Natural killer cell (primary cell): ENCODE measurements at regions not wholly inside any gene's neighbourhood (a gene's known extent, or its start where the extent isn't known, plus 50 kb on each side); places are given as distances from the start of the nearest gene placed in this dataset.

Source experiments
- ATAC-seq, 3 donors: fragments of 150-1000 bp in 2 of 3; fragments of 200-7000 bp in 1 of 3; cut with Tn5 transposase; 1 replicate in 1 of 3; 2 replicates in 2 of 3; pipeline ENCODE4 v1.10.0; 2021; ENCODE audit warnings: mild to moderate bottlenecking in 2 of 3, moderate library complexity in 2 of 3
- DNase-seq, 2 donors: peaks; one replicate each; pipeline versions ENCODE4 v3.0.0 to v3.0.0-alpha.2; 2013 to 2021; ENCODE audit warnings: mixed read lengths in 1 of 2
- H3K27ac ChIP-seq: one replicate; pipeline ENCODE4 v1.5.1; 2013; ENCODE audit warnings: mild to moderate bottlenecking, low read length
- H3K27me3 ChIP-seq: one replicate; pipeline ENCODE4 v1.6.1; 2013; ENCODE audit warnings: low read length; ENCODE audit not compliant: control insufficient read depth, insufficient read depth
- H3K36me3 ChIP-seq: one replicate; pipeline ENCODE4 v1.6.1; 2013; ENCODE audit warnings: low read length; ENCODE audit not compliant: control insufficient read depth, insufficient read depth
- H3K4me1 ChIP-seq: one replicate; pipeline ENCODE4 v1.6.1; 2013; ENCODE audit warnings: low read length; ENCODE audit not compliant: control insufficient read depth, insufficient read depth
- H3K4me3 ChIP-seq: one replicate; pipeline ENCODE4 v1.5.1; 2013; ENCODE audit warnings: low read length
- H3K9me3 ChIP-seq: one replicate; pipeline ENCODE4 v1.6.1; 2013; ENCODE audit warnings: low read length; ENCODE audit not compliant: control insufficient read depth, insufficient read depth
- H3K27ac Mint-ChIP-seq, 2 donors: one replicate each; pipeline ENCODE4 v1.8.0; 2022; ENCODE audit warnings: mild to moderate bottlenecking in 2 of 2, mixed read lengths in 2 of 2, moderate library complexity in 1 of 2
- H3K27me3 Mint-ChIP-seq, 2 donors: one replicate each; pipeline ENCODE4 v1.8.0; 2022; ENCODE audit warnings: low read depth in 2 of 2, mixed read lengths in 2 of 2
- H3K36me3 Mint-ChIP-seq: one replicate; pipeline ENCODE4 v1.8.0; 2022; ENCODE audit warnings: mixed read lengths
- H3K4me1 Mint-ChIP-seq, 2 donors: one replicate each; pipeline ENCODE4 v1.8.0; 2022; ENCODE audit warnings: mixed read lengths in 2 of 2
- H3K4me3 Mint-ChIP-seq: one replicate; pipeline ENCODE4 v1.8.0; 2022; ENCODE audit warnings: mild to moderate bottlenecking, moderate library complexity, mixed read lengths
- H3K9me3 Mint-ChIP-seq, 2 donors: one replicate each; pipeline ENCODE4 v1.8.0; 2022; ENCODE audit warnings: mixed read lengths in 2 of 2
- CTCF ChIP-seq: fragments of 200-600 bp; IDR thresholded peaks from one replicate; pipeline ENCODE4 v1.8.0; 2022; ENCODE audit warnings: antibody characterized with exemption
- WGBS: methylation state at CpG from one replicate; pipeline ENCODE4 v1.1.7; 2013; ENCODE audit warnings: missing lambda C conversion rate; ENCODE audit not compliant: insufficient coverage; 5-methylcytosine and 5-hydroxymethylcytosine counted together
- intact Hi-C: fragments of 100-400 bp; cut with micrococcal nuclease; formaldehyde crosslinking; loops from one replicate; pipeline ENCODE4 v1.14.2; 2022

DNA sequence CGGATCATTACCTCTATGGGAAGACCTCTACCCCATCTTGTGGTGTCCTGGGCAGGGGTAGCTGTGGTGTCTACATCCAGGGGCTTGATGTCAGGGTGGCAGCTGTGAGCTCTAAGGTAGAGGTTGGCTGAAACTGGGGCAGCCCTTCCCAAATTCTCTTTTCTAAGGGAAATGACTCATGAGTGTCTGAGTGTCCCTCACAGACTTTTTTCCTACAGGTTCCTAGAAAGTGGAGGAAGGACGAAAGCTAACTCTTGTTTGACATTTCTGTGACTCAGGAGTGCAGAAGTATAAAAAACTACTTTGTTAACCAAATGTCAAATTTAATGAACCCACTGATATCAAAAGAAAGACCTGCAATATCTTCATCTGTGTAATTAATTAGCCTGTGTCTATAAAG is 481.5 kb downstream of the PDCD6IP start:
- H3K27ac Mint-ChIP-seq, result no peak overlapping the region
- no peaks in the 10 kb centered on the region for H3K36me3 Mint-ChIP-seq
- Histone ChIP-seq H3K27me3 (no peaks in the 10 kb centered on the region), H3K4me3 (no peak overlapping the region), H3K9me3 (no peaks in the 10 kb centered on the region), H3K36me3 (no peaks in the 10 kb centered on the region), H3K4me1 (no peaks in the 10 kb centered on the region), H3K27ac (no peak overlapping the region)
- ATAC-seq (no peak), DNase-seq (no peak)
- TF ChIP-seq CTCF, result no peak
- H3K27me3 Mint-ChIP-seq, result peaks cover 8 to 9% of the 10 kb centered on the region in 2 donors
- no peaks in the 10 kb centered on the region for H3K4me1 Mint-ChIP-seq
- no peaks in the 10 kb centered on the region for H3K9me3 Mint-ChIP-seq
- no peak overlapping the region for H3K4me3 Mint-ChIP-seq
- no CpG with 5 or more reads among the region's 2 CpGs for WGBS
- intact Hi-C loops, result no loop called here

DNA sequence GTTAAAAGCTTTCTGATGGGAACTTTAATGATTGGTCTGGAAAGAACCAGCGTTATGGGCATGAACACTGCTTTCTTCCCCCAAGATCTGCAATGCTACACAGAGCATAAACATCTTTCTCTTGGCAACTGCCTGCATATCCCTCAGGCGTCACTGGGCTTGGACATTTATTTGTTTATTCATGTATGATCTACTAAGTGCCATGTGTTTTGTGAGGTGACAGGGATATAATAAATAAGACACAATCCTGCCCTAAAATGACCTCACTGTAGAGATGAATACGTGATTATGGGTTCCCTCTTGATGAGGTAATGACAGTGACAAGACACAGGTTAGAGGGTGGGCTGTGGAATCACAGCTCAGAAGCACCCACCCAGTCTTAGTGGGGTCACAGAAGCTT is 485.3 kb downstream of the PDCD6IP start:
- H3K9me3 Mint-ChIP-seq, result peaks cover 0 to 2% of the 10 kb centered on the region in 2 donors
- no peak overlapping the region for H3K4me3 ChIP-seq
- no peaks in the 10 kb centered on the region for H3K9me3 ChIP-seq
- H3K4me3 Mint-ChIP-seq, result no peak overlapping the region
- ATAC-seq (no peak), DNase-seq (no peak)
- H3K27ac Mint-ChIP-seq, result no peak overlapping the region
- H3K27ac ChIP-seq, result no peak overlapping the region
- TF ChIP-seq CTCF, result no peak
- no peaks in the 10 kb centered on the region for H3K4me1 ChIP-seq
- WGBS, result 72% methylated on average over 3 of the region's 3 CpGs
- no peaks in the 10 kb centered on the region for H3K4me1 Mint-ChIP-seq
- H3K27me3 ChIP-seq, result no peaks in the 10 kb centered on the region
- no peaks in the 10 kb centered on the region for H3K36me3 ChIP-seq
- peaks cover 0 to 2% of the 10 kb centered on the region in 2 donors for H3K27me3 Mint-ChIP-seq
- no peaks in the 10 kb centered on the region for H3K36me3 Mint-ChIP-seq
- intact Hi-C loops, result no loop called here

GRCh38 chr3:34284959-34285826 is 486.8 kb downstream of the PDCD6IP start:
- no peak for ATAC-seq
- intact Hi-C loops, result no loop called here

More at GRCh38 chr3:34284959-34285826, 486.8 kb downstream of the PDCD6IP start:
- Mint-ChIP-seq H3K27me3 (peaks cover 0 to 2% of the 10 kb centered on the region in 2 donors), H3K4me3 (no peak overlapping the region), H3K36me3 (no peaks in the 10 kb centered on the region), H3K27ac (no peak overlapping the region), H3K9me3 (peaks cover 0 to 2% of the 10 kb centered on the region in 2 donors), H3K4me1 (no peaks in the 10 kb centered on the region)
- H3K9me3 ChIP-seq, result no peaks in the 10 kb centered on the region
- no peak for DNase-seq
- no peak overlapping the region for H3K27ac ChIP-seq
- no peak overlapping the region for H3K4me3 ChIP-seq
- no peaks in the 10 kb centered on the region for H3K4me1 ChIP-seq
- 96% methylated on average over 7 of the region's 7 CpGs for WGBS
- no peaks in the 10 kb centered on the region for H3K27me3 ChIP-seq
- no peaks in the 10 kb centered on the region for H3K36me3 ChIP-seq
- TF ChIP-seq CTCF, result no peak
